Fibroblast of lung (primary cell): ENCODE measurements at regions not wholly inside any gene's neighbourhood (a gene's known extent, or its start where the extent isn't known, plus 50 kb on each side); places are given as distances from the start of the nearest gene placed in this dataset.

Experiments
- DNase-seq, 2 donors: peaks; one replicate each; pipeline versions ENCODE4 v3.0.0 to v3.0.0-alpha.2; 2010; ENCODE audit warnings: low read depth in 2 of 2
- H2AFZ ChIP-seq: 2 replicates; pipeline ENCODE4 v1.5.1; 2012; ENCODE audit warnings: low read length, control low read depth, inconsistent platforms
- H3K27ac ChIP-seq: 2 replicates; pipeline ENCODE4 v1.5.1; 2011; ENCODE audit warnings: low read length, control low read depth; ENCODE audit not compliant: insufficient read depth
- H3K27me3 ChIP-seq: 2 replicates; pipeline ENCODE4 v1.5.1; 2011; ENCODE audit warnings: mild to moderate bottlenecking, low read length; ENCODE audit not compliant: control insufficient read depth, insufficient read depth
- H3K36me3 ChIP-seq: 2 replicates; pipeline ENCODE4 v1.5.1; 2011; ENCODE audit warnings: low read length; ENCODE audit not compliant: control insufficient read depth, insufficient read depth
- H3K4me1 ChIP-seq: 2 replicates; pipeline ENCODE4 v1.5.1; 2011; ENCODE audit warnings: low read length; ENCODE audit not compliant: control insufficient read depth, insufficient read depth; ENCODE audit errors: extremely low read depth
- H3K4me2 ChIP-seq: 2 replicates; pipeline ENCODE4 v1.5.1; 2011; ENCODE audit warnings: low read length, control low read depth; ENCODE audit not compliant: insufficient read depth; ENCODE audit errors: extremely low read depth
- H3K4me3 ChIP-seq, 4 experiments: fragments of 200-600 bp in 1 of 4; sonication (generic) in 1 of 4; replicated peaks in 1 of 4; 2 replicates each; pipeline ENCODE4 v1.5.1; 2011 to 2016; ENCODE audit warnings: low read length in 4 of 4, low read depth in 3 of 4, mild to moderate bottlenecking in 3 of 4, control low read depth in 2 of 4, inconsistent platforms in 1 of 4, mixed read lengths in 1 of 4; ENCODE audit not compliant: insufficient read depth in 1 of 4; ENCODE audit errors: control extremely low read depth in 1 of 4
- H3K79me2 ChIP-seq: 2 replicates; pipeline ENCODE4 v1.5.1; 2012; ENCODE audit warnings: mild to moderate bottlenecking, low read length, inconsistent platforms; ENCODE audit not compliant: control insufficient read depth, insufficient read depth
- H3K9ac ChIP-seq: 2 replicates; pipeline ENCODE4 v1.5.1; 2011; ENCODE audit warnings: mild to moderate bottlenecking, low read length, control low read depth; ENCODE audit not compliant: insufficient read depth
- H3K9me3 ChIP-seq: 2 replicates; pipeline ENCODE4 v1.5.1; 2012; ENCODE audit warnings: low read depth, low read length; ENCODE audit not compliant: control insufficient read depth, insufficient read depth
- H4K20me1 ChIP-seq: 2 replicates; pipeline ENCODE4 v1.5.1; 2011; ENCODE audit warnings: low read length; ENCODE audit not compliant: control insufficient read depth, insufficient read depth; ENCODE audit errors: extremely low read depth
- CTCF ChIP-seq, 2 donors: IDR thresholded peaks in 1 of 2; conservative IDR thresholded peaks in 1 of 2; 1 replicate in 1 of 2; 2 replicates in 1 of 2; pipeline ENCODE4 v1.5.1; 2011 to 2012; ENCODE audit warnings: low read length in 2 of 2, control low read depth in 1 of 2, inconsistent platforms in 1 of 2, low read depth in 1 of 2, mild to moderate bottlenecking in 1 of 2
- EZH2 ChIP-seq: IDR thresholded peaks from 2 replicates; pipeline ENCODE4 v1.5.1; 2012; ENCODE audit warnings: low read length, control low read depth, mild to moderate bottlenecking; ENCODE audit errors: missing control alignments

DNA sequence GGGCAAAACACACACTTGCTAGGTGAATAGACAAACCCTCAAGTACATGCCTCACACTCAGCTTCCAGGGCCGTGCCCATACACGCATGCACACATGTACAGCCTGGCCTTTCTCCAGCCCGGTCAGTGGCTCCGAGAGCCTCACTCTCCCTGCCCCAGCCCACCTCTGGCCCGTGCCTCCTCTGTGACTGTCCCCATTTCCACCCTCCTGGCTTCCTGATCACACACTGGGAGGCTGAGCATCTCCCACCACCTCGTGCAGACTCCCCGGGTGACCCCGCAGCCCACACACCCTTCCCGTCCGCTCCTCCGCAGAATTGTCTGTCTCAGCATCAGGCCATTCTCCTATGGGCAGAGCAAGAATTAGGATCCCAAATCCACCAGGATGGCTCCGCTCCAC lies 634.1 kb downstream of the TBC1D22A start:
- Histone ChIP-seq H3K9me3 (no peaks in the 10 kb centered on the region), H4K20me1 (no peaks in the 10 kb centered on the region), H3K9ac (no peak overlapping the region), H3K27me3 (no peaks in the 10 kb centered on the region), H2AFZ (no peak overlapping the region), H3K4me1 (no peaks in the 10 kb centered on the region), H3K4me2 (no peak overlapping the region), H3K79me2 (no peaks in the 10 kb centered on the region), H3K36me3 (no peaks in the 10 kb centered on the region), H3K4me3 (no peak overlapping the region), H3K27ac (no peak overlapping the region)
- DNase-seq, result no peak
- TF ChIP-seq EZH2 (no peak), CTCF (conservative IDR thresholded peaks at IDR 0.05 in 1 of 2, IDR thresholded peaks at IDR 0.05 in 1 of 2; ENCODE audit: low read depth in 1 of 2, low read length in 2 of 2) (no peak)

DNA sequence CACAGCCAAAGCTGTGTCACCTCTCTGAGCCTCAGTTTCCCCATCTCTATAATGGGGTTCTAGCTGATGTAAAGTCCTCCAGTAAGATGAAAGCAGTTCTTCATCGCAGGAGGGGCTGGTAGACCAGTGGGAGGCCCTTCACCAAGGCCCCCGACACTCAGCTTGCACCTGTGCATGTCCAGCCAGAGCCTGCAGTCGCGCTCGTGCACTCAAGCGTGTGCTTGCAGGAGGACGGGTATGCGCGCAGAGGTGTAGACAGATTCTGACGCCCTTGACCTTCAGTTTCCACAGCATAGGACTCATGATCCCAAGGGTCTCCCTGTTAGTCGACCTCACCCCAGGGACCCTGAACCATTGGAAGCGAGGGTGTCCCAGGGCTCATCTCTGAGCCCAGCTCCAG lies 633.7 kb downstream of the TBC1D22A start:
- Histone ChIP-seq H3K9ac (no peak overlapping the region), H3K9me3 (no peaks in the 10 kb centered on the region), H3K27me3 (no peaks in the 10 kb centered on the region), H3K4me2 (no peak overlapping the region), H3K36me3 (no peaks in the 10 kb centered on the region), H4K20me1 (no peaks in the 10 kb centered on the region), H3K79me2 (no peaks in the 10 kb centered on the region), H3K27ac (no peak overlapping the region), H3K4me3 (no peak overlapping the region), H2AFZ (no peak overlapping the region), H3K4me1 (no peaks in the 10 kb centered on the region)
- no peak for DNase-seq
- TF ChIP-seq EZH2 (no peak), CTCF (conservative IDR thresholded peaks at IDR 0.05 in 1 of 2, IDR thresholded peaks at IDR 0.05 in 1 of 2; ENCODE audit: low read depth in 1 of 2, low read length in 2 of 2) (no peak)

- Histone ChIP-seq H4K20me1 (no peaks in the 10 kb centered on the region), H3K4me3 (no peak overlapping the region), H3K79me2 (no peaks in the 10 kb centered on the region), H3K9ac (no peak overlapping the region), H2AFZ (no peak overlapping the region), H3K27me3 (no peaks in the 10 kb centered on the region), H3K36me3 (no peaks in the 10 kb centered on the region), H3K9me3 (no peaks in the 10 kb centered on the region), H3K4me1 (no peaks in the 10 kb centered on the region), H3K27ac (no peak overlapping the region), H3K4me2 (no peak overlapping the region)
- TF ChIP-seq CTCF (conservative IDR thresholded peaks at IDR 0.05 in 1 of 2, IDR thresholded peaks at IDR 0.05 in 1 of 2; ENCODE audit: low read depth in 1 of 2, low read length in 2 of 2) (no peak), EZH2 (no peak)
- DNase-seq, result peak; percentile 19 to 53
Measured at GRCh38 chr22:47395481-47395880, 633.0 kb downstream of the TBC1D22A start.
